ENCODE measurements at regions not wholly inside any gene's neighbourhood (a gene's known extent, or its start where the extent isn't known, plus 50 kb on each side); places are given as distances from the start of the nearest gene placed in this dataset.
"Not testable (repeated sequence)": the region's sequence is repeated elsewhere in the genome, so short reads cannot be mapped to it uniquely, and the experiment has no call there.

DNA sequence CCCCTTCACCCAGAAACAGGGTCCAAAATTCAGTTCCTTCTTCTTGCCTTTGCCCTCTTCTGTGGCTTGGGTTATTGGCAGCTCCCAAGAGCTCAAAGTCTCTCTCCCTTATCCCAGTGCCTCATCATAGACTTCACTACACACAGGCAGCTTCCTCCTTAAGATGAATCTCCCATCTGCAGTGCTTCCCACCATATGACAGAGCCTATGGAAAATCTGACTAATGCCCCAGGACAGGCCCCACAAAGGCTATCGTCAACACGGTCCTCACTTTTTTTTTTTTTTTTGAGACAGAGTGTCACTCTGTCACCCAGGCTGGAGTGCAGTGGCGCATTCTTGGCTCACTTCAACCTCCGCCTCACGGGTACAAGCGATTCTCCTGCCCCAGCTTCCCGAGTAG is 194.1 kb downstream of the MEX3B start:
- H3K27me3 Mint-ChIP-seq (ENCODE audit: low read depth): no peaks in the 10 kb centered on the region
- no peak overlapping the region for H3K27ac Mint-ChIP-seq
- no peaks in the 10 kb centered on the region for H3K36me3 Mint-ChIP-seq (ENCODE audit: low read depth)
- no peaks in the 10 kb centered on the region for H3K4me1 Mint-ChIP-seq (ENCODE audit: low read depth)
- H3K4me3 Mint-ChIP-seq: no peak overlapping the region
- POLR2A ChIA-PET: no interaction called here
- DNase-seq (no peak), ATAC-seq (no peak)
- CTCF ChIA-PET: no interaction called here
- H3K9me3 Mint-ChIP-seq (ENCODE audit: insufficient read depth): no peaks in the 10 kb centered on the region

DNA sequence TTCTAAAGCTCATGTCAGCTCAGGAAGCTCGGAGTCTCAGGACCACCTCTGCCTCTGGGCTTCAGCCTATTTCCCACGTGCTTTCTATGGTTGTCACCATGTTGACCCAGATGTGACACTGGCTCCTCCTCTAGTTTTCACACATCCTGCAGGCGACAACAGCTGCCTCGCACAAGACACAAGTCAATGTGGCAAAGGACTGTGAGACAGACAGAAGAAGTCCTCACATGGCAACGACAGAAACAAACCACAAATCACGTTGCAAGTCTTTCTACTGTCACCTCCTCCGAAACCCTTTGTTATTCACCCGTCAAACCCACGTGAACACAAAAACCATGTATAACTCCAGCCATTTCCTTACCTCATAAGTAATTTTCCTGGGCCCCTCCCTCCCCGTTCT is 194.5 kb downstream of the MEX3B start:
- POLR2A ChIA-PET: no interaction called here
- H3K9me3 Mint-ChIP-seq (ENCODE audit: insufficient read depth): no peaks in the 10 kb centered on the region
- ATAC-seq (no peak), DNase-seq (no peak)
- H3K36me3 Mint-ChIP-seq (ENCODE audit: low read depth): no peaks in the 10 kb centered on the region
- CTCF ChIA-PET: no interaction called here
- H3K4me3 Mint-ChIP-seq: no peak overlapping the region
- no peak overlapping the region for H3K27ac Mint-ChIP-seq
- no peaks in the 10 kb centered on the region for H3K4me1 Mint-ChIP-seq (ENCODE audit: low read depth)
- no peaks in the 10 kb centered on the region for H3K27me3 Mint-ChIP-seq (ENCODE audit: low read depth)

GRCh38 chr15:81849289-81849688 is 196.5 kb downstream of the MEX3B start:
- Mint-ChIP-seq H3K9me3 (ENCODE audit: insufficient read depth) (no peaks in the 10 kb centered on the region), H3K4me3 (no peak overlapping the region), H3K27ac (no peak overlapping the region), H3K36me3 (ENCODE audit: low read depth) (no peaks in the 10 kb centered on the region), H3K4me1 (ENCODE audit: low read depth) (no peaks in the 10 kb centered on the region), H3K27me3 (ENCODE audit: low read depth) (no peaks in the 10 kb centered on the region)
- CTCF ChIA-PET: no interaction called here
- DNase-seq: no peak
- POLR2A ChIA-PET: no interaction called here
- no peak for ATAC-seq

DNA sequence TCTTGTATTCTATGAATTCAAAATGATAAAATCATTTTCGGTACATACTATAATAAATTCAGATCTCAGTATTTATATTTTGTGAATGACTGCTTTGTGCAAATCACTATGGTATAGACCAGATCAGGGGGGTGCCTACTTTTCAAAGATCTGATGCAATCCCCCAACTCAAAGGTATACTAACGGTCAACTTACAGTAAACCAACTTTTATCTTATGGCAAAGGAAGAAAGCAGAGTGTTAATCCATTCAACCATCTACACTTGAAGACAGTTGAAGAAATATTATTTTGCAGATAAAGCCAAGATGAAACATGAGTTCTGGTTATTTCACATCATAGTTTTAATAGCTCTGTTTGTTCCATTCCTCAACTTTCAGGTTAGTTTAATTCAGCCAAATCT is 197.1 kb downstream of the MEX3B start:
- ATAC-seq: no peak
- H3K27ac Mint-ChIP-seq: no peak overlapping the region
- H3K27me3 Mint-ChIP-seq (ENCODE audit: low read depth): no peaks in the 10 kb centered on the region
- POLR2A ChIA-PET: no interaction called here
- no peaks in the 10 kb centered on the region for H3K4me1 Mint-ChIP-seq (ENCODE audit: low read depth)
- DNase-seq: no peak
- H3K9me3 Mint-ChIP-seq (ENCODE audit: insufficient read depth): no peaks in the 10 kb centered on the region
- H3K36me3 Mint-ChIP-seq (ENCODE audit: low read depth): no peaks in the 10 kb centered on the region
- CTCF ChIA-PET: no interaction called here
- no peak overlapping the region for H3K4me3 Mint-ChIP-seq

GRCh38 chr15:81843757-81844407 is 201.9 kb downstream of the MEX3B start:
- no peak overlapping the region for H3K4me3 Mint-ChIP-seq
- H3K9me3 Mint-ChIP-seq (ENCODE audit: insufficient read depth): no peaks in the 10 kb centered on the region
- H3K4me1 Mint-ChIP-seq (ENCODE audit: low read depth): no peaks in the 10 kb centered on the region
- DNase-seq (no peak), ATAC-seq (no peak)
- no peaks in the 10 kb centered on the region for H3K27me3 Mint-ChIP-seq (ENCODE audit: low read depth)
- POLR2A ChIA-PET: interaction anchor here (0.6 kb wide), 1 partner anchor 1635 kb away, joined by 3 read pairs; no protein-coding TSS in a partner anchor
- CTCF ChIA-PET: no interaction called here
- no peak overlapping the region for H3K27ac Mint-ChIP-seq
- H3K36me3 Mint-ChIP-seq (ENCODE audit: low read depth): no peaks in the 10 kb centered on the region

DNA sequence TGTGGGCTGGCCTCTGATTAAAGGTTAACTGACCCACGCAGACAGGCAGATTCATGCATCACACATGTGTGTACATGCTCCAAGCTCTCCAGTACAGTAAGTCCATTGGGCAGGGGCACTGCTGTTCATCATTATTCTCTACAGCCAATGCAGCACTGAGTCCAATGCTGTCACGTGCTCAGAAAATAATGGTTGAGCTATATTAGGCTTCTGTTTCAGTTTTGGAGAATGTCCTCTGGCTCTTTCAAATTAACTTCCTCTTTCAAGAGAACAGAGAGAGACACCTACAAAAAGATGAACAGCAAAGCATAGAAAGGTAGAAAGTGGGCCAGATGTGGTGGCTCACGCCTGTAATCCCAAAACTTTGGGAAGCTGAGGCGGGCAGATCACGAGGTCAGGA is 202.6 kb downstream of the MEX3B start:
- POLR2A ChIA-PET: no interaction called here
- ATAC-seq (no peak), DNase-seq (no peak)
- Mint-ChIP-seq H3K27ac (no peak overlapping the region), H3K36me3 (ENCODE audit: low read depth) (no peaks in the 10 kb centered on the region), H3K4me1 (ENCODE audit: low read depth) (no peaks in the 10 kb centered on the region), H3K4me3 (no peak overlapping the region), H3K27me3 (ENCODE audit: low read depth) (no peaks in the 10 kb centered on the region), H3K9me3 (ENCODE audit: insufficient read depth) (no peaks in the 10 kb centered on the region)
- CTCF ChIA-PET: no interaction called here

GRCh38 chr15:81839387-81839786 is 206.4 kb downstream of the MEX3B start:
- ChIA-PET CTCF (no interaction called here), POLR2A (no interaction called here)
- no peak overlapping the region for H3K4me3 Mint-ChIP-seq
- H3K36me3 Mint-ChIP-seq (ENCODE audit: low read depth): no peaks in the 10 kb centered on the region
- no peaks in the 10 kb centered on the region for H3K9me3 Mint-ChIP-seq (ENCODE audit: insufficient read depth)
- DNase-seq: no peak
- no peak overlapping the region for H3K27ac Mint-ChIP-seq
- no peaks in the 10 kb centered on the region for H3K27me3 Mint-ChIP-seq (ENCODE audit: low read depth)
- H3K4me1 Mint-ChIP-seq (ENCODE audit: low read depth): no peaks in the 10 kb centered on the region
- no peak for ATAC-seq

DNA sequence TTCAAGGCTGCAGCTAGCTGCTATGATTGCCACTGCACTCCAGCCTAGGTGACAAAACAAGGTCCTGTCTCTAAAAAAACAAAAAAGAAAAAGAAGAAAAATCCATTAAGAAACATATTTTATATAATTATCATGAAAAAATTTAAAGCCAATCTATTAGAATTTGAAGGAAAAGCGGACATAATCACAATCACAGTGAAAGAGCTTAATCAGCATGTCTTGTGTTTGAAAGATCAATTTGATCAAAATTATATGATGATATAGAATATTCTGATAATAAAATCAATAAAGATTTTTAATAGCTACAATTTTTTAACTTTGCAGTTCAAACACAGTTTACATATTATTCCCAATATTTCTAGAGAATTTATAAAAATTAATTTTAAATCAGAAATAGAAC is 210.1 kb downstream of the MEX3B start:
- ChIA-PET POLR2A (no interaction called here), CTCF (no interaction called here)
- Mint-ChIP-seq H3K27me3 (ENCODE audit: low read depth) (no peaks in the 10 kb centered on the region), H3K4me3 (no peak overlapping the region), H3K27ac (no peak overlapping the region), H3K36me3 (ENCODE audit: low read depth) (no peaks in the 10 kb centered on the region), H3K4me1 (ENCODE audit: low read depth) (no peaks in the 10 kb centered on the region), H3K9me3 (ENCODE audit: insufficient read depth) (no peaks in the 10 kb centered on the region)
- ATAC-seq (no peak), DNase-seq (no peak)

DNA sequence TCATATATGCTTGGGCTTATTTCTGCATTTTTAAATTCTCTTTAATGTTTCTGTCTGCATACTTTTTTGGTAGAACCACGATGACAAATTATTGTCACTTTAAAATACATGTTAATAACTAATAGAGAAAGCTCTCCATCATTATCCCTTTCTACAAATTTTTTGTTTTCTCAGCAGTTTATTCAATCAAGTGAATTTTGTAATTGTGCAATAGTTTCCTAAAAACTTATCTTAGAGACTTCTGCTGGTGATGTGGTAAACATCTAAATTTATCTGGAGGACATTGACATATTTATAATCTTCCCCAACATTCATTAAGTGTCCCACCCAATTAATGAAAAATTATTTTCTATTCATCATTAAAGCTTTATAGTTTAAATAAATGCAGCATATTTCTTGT is 215.3 kb downstream of the MEX3B start:
- ATAC-seq: no peak
- no peaks in the 10 kb centered on the region for H3K36me3 Mint-ChIP-seq (ENCODE audit: low read depth)
- POLR2A ChIA-PET: no interaction called here
- H3K4me1 Mint-ChIP-seq (ENCODE audit: low read depth): no peaks in the 10 kb centered on the region
- no peaks in the 10 kb centered on the region for H3K9me3 Mint-ChIP-seq (ENCODE audit: insufficient read depth)
- CTCF ChIA-PET: no interaction called here
- no peak for DNase-seq
- no peaks in the 10 kb centered on the region for H3K27me3 Mint-ChIP-seq (ENCODE audit: low read depth)
- H3K27ac Mint-ChIP-seq: no peak overlapping the region
- H3K4me3 Mint-ChIP-seq: no peak overlapping the region

DNA sequence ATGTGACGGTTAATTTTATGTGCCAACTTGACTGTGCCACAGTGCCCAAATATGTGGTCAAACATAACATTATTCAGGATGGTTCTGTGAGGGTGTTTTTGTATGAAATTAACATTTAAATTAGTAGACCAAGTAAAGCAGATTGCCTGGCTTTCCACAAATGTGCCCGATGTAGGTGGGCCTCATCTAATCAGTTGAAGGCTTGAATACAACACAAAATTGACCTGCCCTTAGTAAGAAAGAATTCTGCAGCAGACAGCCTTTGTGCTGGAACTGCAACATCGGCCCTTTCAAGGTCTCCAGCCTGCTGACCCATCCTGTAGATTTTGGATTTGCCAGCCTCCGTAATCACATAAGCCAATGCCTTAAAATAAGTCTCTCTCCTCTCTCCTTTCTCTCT is 215.9 kb downstream of the MEX3B start:
- Mint-ChIP-seq H3K4me3 (no peak overlapping the region), H3K27me3 (ENCODE audit: low read depth) (no peaks in the 10 kb centered on the region), H3K4me1 (ENCODE audit: low read depth) (no peaks in the 10 kb centered on the region), H3K27ac (no peak overlapping the region), H3K9me3 (ENCODE audit: insufficient read depth) (no peaks in the 10 kb centered on the region), H3K36me3 (ENCODE audit: low read depth) (no peaks in the 10 kb centered on the region)
- ChIA-PET CTCF (no interaction called here), POLR2A (no interaction called here)
- DNase-seq (no peak), ATAC-seq (no peak)

- H3K4me3 Mint-ChIP-seq: no peak overlapping the region
- H3K4me1 Mint-ChIP-seq (ENCODE audit: low read depth): no peaks in the 10 kb centered on the region
- ATAC-seq: no peak
- ChIA-PET CTCF (no interaction called here), POLR2A (no interaction called here)
- no peak for DNase-seq
- H3K27me3 Mint-ChIP-seq (ENCODE audit: low read depth): no peaks in the 10 kb centered on the region
- no peaks in the 10 kb centered on the region for H3K36me3 Mint-ChIP-seq (ENCODE audit: low read depth)
- H3K27ac Mint-ChIP-seq: no peak overlapping the region
- H3K9me3 Mint-ChIP-seq (ENCODE audit: insufficient read depth): no peaks in the 10 kb centered on the region
Observed at GRCh38 chr15:81828135-81828534, 217.7 kb downstream of the MEX3B start.

DNA sequence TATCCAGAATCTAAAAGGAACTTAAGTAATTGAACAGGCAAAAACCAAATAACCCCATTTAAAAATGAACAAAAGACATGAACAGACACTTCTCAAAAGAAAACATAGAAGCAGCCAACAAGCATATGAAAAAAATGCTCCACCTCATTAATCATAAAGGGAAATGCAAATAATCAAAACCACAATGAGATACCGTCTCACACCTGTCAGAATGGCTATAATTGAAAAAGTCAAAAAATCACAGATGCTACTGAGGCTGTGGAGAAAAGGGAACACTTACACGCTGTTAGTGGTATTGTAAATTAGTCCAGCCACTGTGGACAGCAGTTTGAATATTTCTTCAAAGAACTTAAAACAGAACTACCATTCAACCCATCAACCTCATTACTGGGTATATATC is 220.7 kb downstream of the MEX3B start:
- Mint-ChIP-seq H3K4me3 (no peak overlapping the region), H3K27ac (no peak overlapping the region), H3K27me3 (ENCODE audit: low read depth) (no peaks in the 10 kb centered on the region), H3K9me3 (ENCODE audit: insufficient read depth) (no peaks in the 10 kb centered on the region), H3K36me3 (ENCODE audit: low read depth) (no peaks in the 10 kb centered on the region), H3K4me1 (ENCODE audit: low read depth) (no peaks in the 10 kb centered on the region)
- ChIA-PET CTCF (no interaction called here), POLR2A (no interaction called here)
- DNase-seq (no peak), ATAC-seq (no peak)

GRCh38 chr15:81822587-81822986 is 223.2 kb downstream of the MEX3B start:
- DNase-seq; ATAC-seq; H3K4me3 Mint-ChIP-seq; H3K27ac Mint-ChIP-seq; H3K36me3 Mint-ChIP-seq (ENCODE audit: low read depth); H3K4me1 Mint-ChIP-seq (ENCODE audit: low read depth); H3K27me3 Mint-ChIP-seq (ENCODE audit: low read depth); H3K9me3 Mint-ChIP-seq (ENCODE audit: insufficient read depth); CTCF ChIA-PET; POLR2A ChIA-PET: not testable (repeated sequence)

All from activated CD8-positive, alpha-beta T cell treated with anti-CD3 and anti-CD28 coated beads, Interleukin-2, amount 10 ng/mL, durations not matched to agents 7 days and 5 days (primary cell).